Renal pelvis (tissue), 1 donor: ENCODE measurements at regions not wholly inside any gene's neighbourhood (a gene's known extent, or its start where the extent isn't known, plus 50 kb on each side); places are given as distances from the start of the nearest gene placed in this dataset.

Experiments
- DNase-seq: peaks from one replicate; pipeline ENCODE4 v3.0.0-alpha.2; 2013

DNA sequence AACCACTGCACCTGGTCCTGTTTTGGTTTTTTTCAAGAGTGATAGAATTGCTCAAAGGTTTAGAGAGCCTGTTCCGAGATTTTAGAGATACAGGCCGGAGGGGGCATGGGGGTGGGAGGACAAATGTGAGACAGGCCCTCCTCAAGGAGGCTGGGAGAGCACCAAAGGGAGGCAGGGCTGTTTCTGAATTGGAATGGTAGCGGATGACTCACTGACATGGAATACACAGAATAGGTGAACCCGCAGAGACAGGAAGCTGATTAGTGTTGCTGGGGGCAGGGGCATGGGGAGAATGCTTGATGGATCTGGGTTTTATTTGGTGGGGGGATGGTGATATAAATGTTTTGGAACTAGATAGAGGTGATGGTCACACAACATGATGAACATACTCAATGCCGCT lies 111.0 kb upstream of the MGAT5 start:
- DNase-seq: no peak

DNA sequence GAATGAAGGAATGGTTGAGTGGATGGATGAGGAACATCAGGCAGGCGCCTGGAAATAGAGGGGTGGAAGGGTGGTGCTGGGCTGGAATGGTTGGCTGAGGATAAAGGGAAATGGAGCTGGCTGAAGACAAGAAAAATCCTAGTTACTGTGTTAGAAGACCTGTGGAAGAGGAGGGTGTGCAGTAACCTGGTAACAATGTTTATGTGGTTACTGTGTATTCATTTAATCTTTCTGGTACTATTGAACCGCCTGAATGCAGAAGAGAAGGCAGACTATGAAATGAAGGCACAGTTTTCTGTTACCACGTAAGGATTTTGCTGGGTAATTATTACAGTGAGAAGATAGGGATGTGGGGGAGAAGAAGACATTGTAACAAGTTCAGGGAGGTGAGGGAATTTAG lies 110.3 kb upstream of the MGAT5 start:
- DNase-seq: no peak

DNA sequence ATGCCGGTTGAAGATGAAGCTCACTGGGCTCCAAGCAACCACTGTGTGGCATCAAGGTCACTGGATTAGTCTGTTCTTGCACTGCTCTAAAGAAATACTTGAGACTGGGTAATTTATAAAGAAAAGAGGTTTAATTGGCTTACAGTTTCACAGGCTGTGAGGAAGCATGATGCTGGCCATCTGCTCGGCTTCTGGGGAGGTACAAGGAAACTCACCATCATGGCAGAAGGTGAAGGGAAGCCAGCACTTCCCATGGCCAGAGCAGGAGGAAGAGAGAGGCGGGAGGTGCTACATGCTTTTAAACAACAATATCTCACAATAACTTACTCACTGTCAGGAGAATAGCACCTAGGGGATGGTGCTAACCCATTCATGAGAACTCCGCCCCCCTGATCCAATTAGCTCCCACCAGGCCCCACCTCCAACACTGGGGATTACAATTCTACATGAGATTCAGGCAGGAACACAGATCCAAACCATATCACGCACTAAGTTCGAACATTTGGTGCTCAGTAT lies 109.7 kb upstream of the MGAT5 start:
- no peak for DNase-seq

DNA sequence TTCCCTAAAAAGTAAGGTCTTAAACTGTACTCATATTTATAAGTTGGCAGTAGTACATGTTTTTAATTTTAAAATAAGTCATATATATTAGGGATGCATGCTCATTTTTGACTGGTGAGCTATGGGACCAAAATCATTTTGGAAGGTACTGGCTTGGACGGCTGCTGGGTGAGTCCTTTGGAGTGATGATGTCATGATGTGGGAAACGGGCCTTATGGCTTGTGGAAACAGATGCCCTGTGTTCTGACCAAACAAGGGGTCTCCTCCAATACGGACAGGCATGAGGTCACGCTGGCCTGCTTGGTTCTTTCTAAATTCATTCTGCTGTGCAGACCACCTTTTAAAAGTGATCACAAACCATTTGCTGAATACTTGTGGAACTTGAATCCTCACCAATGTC lies 109.2 kb upstream of the MGAT5 start:
- DNase-seq: no peak

DNA sequence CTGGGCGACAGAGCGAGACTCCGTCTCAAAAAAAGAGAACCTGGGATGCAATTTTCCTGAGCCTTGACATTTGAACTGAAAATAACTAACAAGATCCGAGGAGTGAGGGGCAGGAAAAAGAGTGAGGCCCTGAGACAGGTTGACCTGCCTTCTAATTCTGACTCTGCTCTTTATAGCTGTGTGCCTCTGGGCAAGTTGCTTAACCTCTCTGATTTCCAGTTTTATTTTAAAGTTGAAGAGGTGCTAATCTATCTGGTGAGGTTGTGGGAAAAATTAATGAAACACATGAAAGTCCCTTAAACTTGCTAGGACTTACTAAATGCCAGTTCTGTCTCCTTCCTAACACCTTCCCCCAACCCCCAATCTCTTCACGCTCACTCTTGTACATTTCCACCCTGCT lies 108.4 kb upstream of the MGAT5 start:
- DNase-seq: no peak

DNA sequence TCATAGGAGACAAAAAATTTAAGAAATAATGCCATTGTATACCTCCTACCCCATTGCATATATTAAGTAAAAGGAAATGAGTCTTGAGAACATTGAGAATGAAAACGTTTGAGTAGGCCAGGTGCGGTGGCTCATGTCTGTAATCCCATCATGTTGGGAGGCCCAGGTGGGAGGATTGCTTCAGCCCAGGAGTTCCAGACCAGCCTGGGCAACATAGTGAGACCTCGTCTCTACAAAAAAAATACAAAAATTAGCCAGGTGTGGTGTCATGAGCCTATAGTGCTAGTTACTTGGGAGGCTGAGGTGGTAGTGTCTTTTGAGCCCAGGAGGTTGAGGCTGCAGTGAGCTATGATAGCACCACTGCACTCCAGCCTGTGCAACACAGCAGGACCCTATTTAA lies 107.7 kb upstream of the MGAT5 start:
- DNase-seq: no peak

DNA sequence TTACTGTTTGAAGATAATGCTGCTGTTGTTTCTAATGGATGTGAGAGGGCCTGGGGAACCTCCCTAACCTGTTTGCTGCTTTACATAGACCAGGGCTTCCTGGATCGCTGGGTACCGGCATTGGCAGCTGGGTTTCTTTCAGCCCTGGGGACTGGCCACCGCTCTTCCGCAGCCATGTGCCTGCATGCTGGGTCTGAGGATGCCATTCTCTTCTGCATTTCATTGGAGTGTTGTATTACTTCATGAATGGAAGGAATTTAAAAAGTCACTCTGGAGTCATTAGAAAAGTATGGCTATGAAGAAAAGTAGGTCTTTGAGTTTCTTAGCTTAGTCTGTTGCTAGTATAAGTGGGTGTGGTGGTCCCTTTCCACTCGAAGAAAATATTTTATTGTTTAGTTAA lies 107.3 kb upstream of the MGAT5 start:
- DNase-seq: no peak

DNA sequence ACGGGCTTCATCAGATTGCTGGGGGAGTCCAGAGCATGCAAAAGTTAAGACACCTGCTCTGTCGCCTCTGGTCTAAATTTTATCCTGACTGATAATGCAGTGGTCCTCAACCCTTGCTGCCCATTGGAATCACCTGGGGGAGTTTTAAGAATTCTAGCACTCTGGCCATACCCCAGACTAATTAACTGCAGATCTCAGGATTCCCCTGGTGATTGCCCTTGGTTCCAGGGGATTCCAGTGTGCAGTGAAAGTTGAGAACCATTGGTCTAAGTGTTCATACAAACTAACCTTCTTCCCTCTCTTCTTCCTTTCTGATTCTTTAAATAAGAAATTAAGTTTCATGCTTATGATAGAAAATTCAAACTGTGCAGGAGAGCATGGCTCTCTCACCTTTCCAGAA lies 105.7 kb upstream of the MGAT5 start:
- no peak for DNase-seq

DNA sequence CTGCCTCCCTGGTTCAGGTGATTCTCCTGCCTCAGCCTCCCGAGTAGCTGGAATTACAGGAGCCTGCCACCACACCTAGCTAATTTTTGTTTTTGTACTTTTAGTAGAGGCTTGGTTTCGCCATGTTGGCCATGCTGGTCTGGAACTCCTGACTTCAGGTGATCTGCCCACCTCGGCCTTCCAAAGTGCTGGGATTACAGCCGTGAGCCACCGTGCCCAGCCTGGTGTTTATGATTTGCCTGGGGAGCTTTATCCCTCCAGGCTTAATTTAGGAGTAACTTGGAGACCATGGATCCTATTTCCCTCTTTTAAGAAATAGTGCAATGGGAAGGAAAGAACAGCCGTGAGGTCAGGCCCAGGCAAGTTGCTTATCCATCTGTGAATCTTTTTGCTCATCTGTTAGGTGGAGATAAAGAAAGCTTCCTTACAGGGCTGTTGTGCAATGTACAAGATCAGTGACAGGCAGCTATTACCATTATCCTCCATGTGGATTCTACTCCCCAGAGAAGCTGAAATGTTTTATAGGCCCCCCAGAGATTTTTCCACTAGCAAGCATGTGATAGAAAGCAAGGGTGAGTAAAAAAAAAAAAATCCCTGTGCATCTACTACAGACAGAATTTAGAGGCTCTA lies 104.9 kb upstream of the MGAT5 start:
- DNase-seq: no peak

DNA sequence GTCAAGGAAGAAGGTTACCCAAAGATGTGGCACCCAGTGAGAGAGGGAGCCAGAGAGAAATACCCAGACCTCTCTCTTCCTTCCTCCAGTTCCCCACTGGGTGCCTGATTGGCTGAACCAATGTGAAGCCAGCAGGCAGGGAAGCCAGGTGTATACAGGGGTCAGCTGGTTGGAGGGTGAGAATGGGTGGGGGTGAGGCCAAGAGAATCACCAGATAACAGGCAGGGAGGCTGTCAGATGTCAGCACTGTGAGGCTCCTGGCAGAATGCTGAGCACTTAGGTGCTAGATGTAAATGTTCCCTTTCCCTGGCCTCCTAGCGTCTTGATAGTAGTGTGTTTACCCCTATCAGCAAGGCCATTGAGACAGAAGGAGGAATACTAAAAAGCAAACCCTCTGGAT lies 104.0 kb upstream of the MGAT5 start:
- no peak for DNase-seq

DNA sequence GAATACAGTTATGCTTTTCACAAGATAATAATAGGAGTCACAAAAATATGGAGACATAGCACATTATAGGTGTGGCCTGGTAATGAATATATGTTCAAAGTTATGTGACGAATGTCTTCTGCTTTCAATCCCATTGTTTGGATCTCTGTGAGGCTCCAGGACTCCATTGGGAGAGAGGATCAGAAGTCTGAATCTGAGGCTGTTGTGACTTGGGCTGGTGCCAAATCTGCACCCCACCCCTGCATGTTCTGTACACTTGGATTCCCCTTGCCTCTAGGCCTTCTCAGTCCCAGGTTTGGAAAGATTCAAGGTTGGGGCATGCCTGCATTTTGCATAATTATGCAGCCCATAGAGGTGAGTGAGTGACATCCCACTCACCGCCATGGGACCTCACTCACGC lies 103.1 kb upstream of the MGAT5 start:
- no peak for DNase-seq

DNA sequence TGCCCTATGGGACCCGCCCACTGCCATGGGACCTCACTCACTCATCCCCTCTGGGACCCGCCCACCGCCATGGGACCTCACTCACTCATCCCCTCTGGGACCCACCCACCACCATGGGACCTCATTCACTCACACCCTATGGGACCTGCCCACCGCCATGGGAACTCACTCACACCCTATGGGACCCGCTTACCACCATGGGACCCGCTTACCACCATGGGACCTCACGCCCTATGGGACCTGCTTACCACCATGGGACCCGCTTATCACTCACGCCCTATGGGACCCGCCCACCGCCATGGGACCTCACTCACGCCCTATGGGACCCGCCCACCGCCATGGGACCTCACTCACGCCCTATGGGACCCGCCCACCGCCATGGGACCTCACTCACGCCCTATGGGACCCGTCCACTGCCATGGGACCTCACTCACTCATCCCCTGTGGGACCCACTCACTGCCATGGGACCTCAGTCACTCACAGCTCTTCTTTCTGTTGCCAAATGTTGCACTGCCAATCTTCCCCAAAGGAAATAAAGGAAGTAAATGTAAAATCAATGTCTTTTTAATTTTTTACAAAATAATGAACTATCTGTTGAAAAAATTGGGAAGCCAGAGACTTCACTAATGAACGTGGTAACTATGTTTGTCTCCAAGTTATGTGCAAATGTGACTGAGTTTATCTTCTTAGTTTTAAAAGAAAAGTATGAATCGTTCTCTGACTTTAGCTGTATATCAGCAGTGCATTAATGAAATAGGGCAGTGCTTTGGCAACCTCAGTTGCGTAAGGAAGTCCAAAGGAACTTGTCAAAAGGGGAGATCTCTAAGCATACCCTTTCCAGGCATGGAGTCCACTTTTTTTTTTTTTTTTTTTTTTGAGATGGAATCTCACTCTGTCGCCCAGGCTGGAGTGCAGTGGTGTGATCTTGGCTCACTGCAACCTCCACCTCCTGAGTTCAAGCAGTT lies 101.5 kb upstream of the MGAT5 start:
- no peak for DNase-seq

DNA sequence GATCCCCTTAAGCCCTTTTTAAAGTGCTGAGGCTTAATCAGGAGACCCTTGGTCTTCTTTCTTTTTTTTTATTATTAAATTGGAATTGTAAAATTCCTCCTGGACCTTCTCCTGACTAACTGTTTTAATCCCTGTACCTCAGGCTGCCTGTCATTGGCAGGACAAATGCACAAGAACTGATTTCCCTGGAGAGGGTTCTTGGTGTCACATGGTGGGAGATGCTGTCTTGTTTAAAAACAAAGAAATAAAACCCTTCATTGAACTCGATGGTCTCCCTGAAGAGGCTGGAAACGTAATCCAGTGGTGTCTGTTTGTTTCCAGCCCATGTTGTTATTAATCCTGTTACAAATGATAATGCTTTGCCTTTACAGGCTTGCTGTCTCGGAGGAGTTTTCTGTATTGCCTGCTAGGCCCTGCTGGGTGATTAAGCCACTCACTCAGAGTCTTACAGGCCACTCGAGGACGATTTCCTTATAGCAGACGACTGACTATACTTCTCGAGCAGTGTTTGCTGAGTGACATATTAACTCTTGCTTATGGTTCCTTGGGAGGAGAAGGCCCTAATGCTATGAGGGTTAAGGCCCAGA lies 100.5 kb upstream of the MGAT5 start:
- DNase-seq: no peak

DNA sequence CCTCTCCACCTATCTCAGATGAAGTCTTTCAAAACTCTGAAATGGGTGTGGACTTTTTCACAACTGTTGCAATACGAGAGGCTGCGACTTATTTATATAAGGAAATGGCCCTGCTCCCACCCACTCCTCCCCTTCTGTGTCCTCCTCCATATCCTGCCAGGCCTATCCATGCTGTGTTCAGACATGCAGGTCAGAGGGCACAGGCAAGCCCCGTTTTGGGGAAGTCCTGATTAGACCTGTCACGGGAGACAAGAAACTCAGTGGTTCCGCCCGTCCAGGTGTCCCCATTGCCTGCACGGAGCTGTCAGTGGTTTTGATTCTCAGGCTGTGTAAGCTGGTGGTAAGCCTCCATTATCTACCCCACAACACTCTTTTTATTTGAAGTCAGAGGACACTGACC lies 99.6 kb upstream of the MGAT5 start:
- no peak for DNase-seq

DNA sequence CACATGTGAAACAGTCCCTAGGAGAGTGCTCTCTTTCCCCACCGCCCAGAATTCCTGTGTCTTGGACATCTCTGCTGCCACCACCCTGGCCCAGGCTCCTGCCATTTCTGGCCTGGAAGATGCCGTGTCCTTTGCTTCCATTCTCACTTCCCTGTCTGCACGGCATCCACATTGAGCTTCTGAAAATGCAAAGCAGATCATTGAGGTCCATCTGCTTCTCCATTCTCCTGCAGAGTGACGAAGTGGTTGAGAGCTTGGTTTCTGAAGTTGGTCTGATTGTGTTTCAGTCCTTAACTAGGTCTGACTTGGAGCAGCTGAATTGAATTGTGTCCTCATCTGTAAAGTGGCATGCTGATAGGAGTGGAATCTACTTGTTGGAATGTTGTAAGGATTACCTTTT lies 98.7 kb upstream of the MGAT5 start:
- DNase-seq: no peak

DNA sequence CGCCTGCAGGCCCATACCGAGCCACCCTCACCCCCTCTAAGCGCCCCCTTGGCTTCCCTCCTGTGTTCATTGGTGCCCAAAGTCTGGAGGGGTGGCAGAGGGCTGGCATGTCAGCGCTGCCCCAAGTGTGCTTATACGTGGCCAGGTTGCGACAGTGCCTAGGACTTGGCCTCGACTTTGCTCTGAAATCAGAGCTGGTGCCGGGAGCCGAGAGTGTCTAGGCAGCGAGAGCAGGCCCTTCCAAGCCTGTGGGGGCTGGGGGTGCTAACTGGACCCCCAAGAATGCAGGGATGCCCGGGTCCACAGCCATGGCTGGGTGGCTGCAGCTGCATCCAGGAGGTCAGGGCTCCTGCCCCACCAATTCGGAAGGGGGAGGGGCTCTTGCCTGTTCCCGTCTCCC lies 95.6 kb upstream of the MGAT5 start:
- no peak for DNase-seq

DNA sequence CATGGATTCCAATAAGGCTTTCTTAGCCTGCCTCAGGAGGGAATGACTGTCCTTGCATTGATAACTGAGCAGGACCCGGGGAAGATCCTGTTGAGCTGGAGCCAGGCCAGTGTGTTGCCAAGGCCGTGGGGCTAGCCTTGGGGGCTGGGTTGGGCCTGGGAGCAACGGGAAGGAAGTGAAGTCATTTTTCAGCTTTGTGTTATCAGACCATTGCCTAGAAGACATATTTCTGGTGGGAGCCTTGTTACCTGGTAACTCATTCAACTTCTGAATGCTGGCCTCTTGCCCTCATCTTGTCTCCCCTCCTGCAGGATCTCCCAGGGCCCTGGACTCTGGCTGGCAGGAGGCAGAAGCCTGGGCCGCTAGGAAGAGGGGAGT lies 92.7 kb upstream of the MGAT5 start:
- DNase-seq: no peak

DNA sequence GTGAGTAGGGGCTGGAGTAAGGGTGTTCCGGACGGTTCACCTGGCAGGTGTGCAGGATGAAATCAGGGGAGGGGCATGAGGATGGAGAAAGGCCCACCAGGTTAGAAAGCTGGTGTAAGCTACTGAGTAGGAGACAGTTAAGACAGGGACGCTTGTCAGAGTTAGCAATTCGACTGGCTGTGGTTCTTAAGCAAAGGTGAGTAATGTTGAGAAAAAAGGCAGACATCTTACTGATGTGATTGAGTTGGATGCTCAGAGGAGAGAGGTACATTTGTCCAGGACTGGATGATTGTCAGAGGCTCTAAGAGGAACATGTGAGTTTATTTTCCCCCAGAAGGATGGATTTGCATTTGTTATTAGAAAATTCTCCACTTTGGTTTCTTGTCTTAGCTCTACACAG lies 90.5 kb upstream of the MGAT5 start:
- no peak for DNase-seq

DNA sequence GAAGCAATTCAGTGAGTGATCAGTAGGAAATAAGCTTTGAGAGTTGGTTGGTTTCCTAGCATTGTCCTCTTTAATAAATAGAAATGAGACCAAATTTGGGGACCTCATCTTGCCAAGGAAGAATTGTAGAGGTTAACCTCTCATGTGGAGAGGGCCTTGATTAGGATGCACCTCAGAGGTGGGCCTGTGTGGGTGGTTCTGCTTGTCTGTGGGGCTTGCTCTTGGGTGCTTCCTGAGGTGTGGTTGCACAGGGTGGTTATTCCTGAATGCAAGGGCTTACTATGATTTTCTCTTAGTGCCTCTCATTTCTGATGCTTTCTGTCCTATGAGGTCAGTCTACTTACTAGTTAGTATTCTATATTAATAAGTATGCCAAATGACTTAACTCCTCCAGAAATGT lies 89.6 kb upstream of the MGAT5 start:
- DNase-seq: no peak

DNA sequence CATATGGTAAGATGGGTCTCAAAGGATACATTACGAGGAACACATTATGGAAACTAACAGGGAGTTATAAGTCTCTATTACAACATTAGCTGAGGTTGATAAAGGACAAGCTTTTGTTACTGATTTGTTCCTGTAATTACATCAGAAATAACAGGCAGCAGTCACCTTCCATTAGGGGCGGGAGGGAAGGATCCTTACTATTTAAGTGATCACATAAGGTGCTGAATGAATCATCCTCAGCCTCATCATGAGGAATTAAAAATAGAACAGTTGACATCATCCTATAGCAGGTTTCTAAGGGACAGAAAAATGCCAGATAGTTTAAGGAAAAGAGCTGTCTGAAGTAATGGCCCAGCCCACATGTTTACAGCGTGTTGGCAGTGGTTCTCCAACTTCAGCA lies 86.9 kb upstream of the MGAT5 start:
- no peak for DNase-seq

DNA sequence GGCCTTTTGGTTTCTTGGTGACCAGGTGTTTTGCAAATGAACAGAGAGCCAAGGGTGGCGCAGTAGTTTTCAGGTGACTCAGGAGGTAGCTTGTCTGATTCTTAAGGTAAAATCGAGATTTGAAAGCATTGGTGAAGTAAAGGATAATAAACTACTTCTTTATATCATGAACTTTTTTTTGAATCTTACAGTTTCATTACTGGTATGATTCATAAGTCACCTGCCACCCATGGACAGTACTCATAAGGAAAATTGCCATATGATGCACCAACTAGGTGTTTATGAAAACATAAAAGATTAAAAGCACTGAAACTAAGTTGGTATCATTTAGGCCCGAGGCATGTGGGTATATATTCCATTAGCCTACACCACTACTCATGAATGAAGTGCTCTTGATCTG lies 84.1 kb upstream of the MGAT5 start:
- no peak for DNase-seq

DNA sequence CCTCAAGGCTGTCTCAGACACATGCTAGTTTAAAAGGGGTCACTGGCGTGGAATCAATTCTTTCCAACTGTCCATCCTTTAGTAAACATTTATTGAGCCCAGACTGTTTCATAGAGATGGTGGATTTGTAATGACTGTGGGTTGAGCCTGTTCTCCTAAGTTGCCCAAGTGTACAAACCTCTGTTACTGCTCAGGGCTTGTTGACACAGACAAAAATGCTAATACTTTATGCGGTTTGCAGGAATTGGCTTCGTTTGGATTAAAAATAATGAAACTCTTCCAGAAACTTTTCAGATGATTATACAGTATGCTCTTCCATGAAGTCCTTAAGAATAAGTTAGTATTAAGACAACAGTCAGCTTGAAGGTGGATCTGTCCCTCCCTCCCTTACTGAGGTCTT lies 83.6 kb upstream of the MGAT5 start:
- no peak for DNase-seq

DNA sequence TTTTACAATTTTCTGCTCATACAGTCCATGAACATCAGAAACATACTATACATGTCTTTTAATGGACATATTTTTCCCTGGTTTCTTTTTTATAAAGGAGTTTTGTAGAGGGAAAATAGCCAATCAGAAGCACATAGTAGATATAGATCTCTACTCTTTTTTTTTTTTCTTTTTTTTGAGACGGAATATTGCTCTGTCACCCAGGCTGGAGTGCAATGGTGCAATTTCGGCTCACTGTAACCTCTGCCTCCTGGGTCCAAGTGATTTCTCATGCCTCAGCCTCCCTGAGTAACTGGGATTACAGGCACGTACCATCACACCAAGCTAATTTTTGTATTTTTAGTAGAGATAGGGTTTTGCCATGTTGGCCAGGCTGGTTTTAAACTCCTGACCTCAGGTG lies 83.2 kb upstream of the MGAT5 start:
- no peak for DNase-seq
